Gastroesophageal sphincter (tissue), 3 donors: ENCODE measurements at regions not wholly inside any gene's neighbourhood (a gene's known extent, or its start where the extent isn't known, plus 50 kb on each side); places are given as distances from the start of the nearest gene placed in this dataset.

ENCODE experiments used
- CTCF ChIP-seq, 4 experiments: fragments of 200-600 bp in 2 of 4; fragments of 450-650 bp in 2 of 4; sonication (generic) in 1 of 4; IDR thresholded peaks; one replicate each; pipeline ENCODE4 v1.5.1; 2017 to 2019; ENCODE audit warnings: antibody characterized with exemption in 4 of 4, mild to moderate bottlenecking in 2 of 4, moderate library complexity in 2 of 4
- EP300 ChIP-seq: sonication (generic); formaldehyde crosslinking; IDR thresholded peaks from one replicate; pipeline ENCODE4 v1.6.1; 2017; ENCODE audit warnings: antibody characterized with exemption, mild to moderate bottlenecking
- POLR2A ChIP-seq, 2 donors: fragments of 450-650 bp; IDR thresholded peaks; one replicate each; pipeline ENCODE4 v1.6.1; 2017; ENCODE audit warnings: antibody characterized with exemption in 2 of 2, mild to moderate bottlenecking in 2 of 2, moderate library complexity in 1 of 2
- POLR2AphosphoS5 ChIP-seq: sonication (generic); formaldehyde crosslinking; IDR thresholded peaks from one replicate; pipeline ENCODE4 v1.6.1; 2017; ENCODE audit warnings: antibody characterized with exemption

- TF ChIP-seq POLR2A (IDR thresholded peaks at IDR 0.05), result no peak
- no peak for TF ChIP-seq CTCF (IDR thresholded peaks at IDR 0.05)
- no peak for TF ChIP-seq POLR2AphosphoS5
- no peak for TF ChIP-seq EP300
Measured at GRCh38 chr5:84715686-84716085, 331.0 kb upstream of the EDIL3 start.
